ENCODE measurements at regions not wholly inside any gene's neighbourhood (a gene's known extent, or its start where the extent isn't known, plus 50 kb on each side); places are given as distances from the start of the nearest gene placed in this dataset.

DNA sequence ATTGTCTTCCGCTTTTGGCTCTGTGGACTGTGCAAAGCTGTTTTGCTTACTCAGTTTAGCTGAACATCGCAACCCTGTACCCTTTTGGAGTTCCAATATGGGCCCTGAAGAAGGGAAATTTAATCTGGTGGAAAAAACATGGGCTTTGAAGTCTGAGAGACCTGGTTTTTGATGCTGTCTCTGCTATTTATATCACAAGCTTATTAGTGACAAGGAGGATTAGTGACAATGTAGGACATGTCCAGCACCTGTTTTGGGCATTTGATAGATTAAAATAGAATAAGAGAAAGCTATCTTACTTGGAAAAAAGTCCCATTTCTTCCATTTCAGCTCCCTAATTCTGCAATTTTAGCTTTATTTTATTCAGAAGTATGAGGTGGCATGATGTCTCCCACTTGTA lies 417.3 kb downstream of the SPRY1 start:
- TF ChIP-seq, protein P1, sequence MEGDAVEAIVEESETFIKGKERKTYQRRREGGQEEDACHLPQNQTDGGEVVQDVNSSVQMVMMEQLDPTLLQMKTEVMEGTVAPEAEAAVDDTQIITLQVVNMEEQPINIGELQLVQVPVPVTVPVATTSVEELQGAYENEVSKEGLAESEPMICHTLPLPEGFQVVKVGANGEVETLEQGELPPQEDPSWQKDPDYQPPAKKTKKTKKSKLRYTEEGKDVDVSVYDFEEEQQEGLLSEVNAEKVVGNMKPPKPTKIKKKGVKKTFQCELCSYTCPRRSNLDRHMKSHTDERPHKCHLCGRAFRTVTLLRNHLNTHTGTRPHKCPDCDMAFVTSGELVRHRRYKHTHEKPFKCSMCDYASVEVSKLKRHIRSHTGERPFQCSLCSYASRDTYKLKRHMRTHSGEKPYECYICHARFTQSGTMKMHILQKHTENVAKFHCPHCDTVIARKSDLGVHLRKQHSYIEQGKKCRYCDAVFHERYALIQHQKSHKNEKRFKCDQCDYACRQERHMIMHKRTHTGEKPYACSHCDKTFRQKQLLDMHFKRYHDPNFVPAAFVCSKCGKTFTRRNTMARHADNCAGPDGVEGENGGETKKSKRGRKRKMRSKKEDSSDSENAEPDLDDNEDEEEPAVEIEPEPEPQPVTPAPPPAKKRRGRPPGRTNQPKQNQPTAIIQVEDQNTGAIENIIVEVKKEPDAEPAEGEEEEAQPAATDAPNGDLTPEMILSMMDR (IDR thresholded peaks at IDR 0.05): no peak
- TF ChIP-seq POLR2A (IDR thresholded peaks at IDR 0.05): no peak
